HG02981 (cell line): ENCODE measurements at regions not wholly inside any gene's neighbourhood (a gene's known extent, or its start where the extent isn't known, plus 50 kb on each side); places are given as distances from the start of the nearest gene placed in this dataset.
"Not testable (repeated sequence)": the region's sequence is repeated elsewhere in the genome, so short reads cannot be mapped to it uniquely, and the experiment has no call there.

Experiments
- ATAC-seq: cut with Tn5 transposase; IDR thresholded peaks from one replicate; pipeline ENCODE4 v1.9.1; 2021; ENCODE audit warnings: mild to moderate bottlenecking, moderate library complexity; ENCODE audit not compliant: unreplicated experiment

DNA sequence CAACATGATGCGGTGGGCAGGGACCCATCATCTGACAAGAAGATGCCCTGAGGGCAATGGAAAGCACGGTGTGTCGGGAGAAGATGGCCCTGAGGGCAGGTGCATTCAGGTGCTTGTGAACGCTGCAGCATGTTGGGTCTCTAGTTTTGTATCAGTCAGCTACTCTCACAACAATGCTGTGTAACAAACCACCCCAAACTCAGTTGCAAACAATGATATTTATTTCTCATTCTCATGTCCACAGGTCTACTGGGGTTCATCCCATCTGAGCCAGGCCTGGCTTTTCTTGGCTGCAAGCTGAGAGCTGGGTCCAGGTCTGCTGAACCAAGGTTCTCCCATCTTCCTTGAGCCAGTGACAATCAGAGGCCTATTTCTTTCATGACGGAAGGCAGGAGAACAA lies 461.6 kb downstream of the PREX1 start:
- ATAC-seq, result no peak

DNA sequence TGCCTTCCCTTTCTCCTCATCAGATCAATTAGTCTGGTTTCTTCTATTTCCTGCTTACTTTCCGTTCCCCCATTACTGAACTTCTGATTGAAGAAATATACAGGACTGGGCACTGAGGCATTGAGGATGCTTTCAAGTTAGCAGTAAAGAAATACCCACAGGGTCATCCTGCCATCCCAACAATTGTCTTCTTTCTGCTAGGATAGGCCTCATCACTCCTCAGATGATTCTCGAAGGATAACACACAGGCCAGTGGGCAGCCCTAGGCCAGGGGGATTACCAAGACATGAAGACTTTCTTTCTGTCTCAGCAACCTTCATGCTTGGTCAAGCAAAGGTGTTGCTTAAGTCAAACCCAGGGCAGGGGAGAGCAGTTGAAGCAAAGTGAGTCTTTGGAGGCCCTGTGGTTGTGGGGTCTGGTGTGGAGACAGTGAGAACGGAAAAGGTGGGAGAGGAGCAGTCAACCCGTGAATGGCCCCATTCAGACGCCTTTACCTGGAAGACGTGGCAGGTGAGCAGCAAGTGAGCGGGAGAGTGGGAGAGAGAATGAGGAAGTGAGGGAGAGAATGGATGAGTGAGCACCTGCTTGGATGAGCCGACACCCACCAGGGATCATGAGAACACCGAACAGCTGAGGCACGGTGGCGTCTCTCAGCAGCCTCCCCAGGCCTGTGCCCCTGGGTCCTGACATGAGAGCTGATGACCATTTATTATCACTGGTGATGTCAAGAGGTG lies 462.9 kb downstream of the PREX1 start:
- ATAC-seq, result no peak

DNA sequence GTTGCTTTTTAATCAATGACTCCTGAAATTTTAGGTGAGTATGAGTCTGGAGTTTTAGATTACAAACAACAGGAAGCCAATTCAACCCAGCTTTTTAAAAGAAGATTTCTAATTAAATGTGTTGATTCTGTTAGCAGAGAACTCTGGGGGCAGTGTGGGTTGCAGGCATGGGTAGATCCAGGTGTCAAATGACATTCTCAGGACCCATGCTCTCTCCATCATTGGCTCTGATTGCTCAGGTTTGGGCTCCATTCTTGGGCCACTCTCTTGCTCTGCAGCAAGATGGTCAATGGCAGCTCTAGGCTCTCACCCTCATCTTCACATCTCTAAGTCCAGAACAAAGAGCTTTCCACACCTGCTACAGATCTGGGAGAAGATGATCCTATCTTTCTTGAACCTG lies 463.7 kb downstream of the PREX1 start:
- ATAC-seq, result no peak

DNA sequence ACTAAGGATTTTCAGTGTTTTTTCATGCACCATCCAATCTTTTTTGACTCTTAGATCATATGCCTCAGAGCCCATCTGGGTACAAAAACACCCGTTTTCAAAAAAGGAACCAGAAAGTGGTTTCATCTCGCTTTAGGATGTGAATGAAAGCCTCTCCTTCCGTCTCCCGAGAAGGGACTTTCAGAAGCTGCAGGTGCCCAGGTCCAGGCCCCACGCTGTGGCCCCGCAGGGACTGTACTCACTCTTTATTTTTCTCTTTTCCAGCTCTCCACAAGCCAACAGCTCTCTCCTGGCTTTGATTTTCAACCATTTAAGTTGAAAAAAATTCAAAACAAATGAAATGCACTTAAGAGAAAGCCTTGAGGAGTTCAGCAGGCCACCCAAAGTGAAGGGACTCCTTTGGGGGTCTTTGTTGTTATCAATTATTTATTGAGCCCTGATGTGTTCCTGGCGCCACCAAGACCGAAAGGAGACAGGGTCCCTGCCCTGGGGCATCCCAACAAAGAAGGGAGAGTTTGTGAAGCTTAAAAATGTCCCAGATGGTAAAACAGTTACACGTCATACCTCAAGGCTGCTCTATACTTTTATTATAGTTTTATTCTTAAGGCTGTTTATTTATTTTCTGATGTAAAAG lies 467.3 kb downstream of the PREX1 start:
- ATAC-seq, result no peak

DNA sequence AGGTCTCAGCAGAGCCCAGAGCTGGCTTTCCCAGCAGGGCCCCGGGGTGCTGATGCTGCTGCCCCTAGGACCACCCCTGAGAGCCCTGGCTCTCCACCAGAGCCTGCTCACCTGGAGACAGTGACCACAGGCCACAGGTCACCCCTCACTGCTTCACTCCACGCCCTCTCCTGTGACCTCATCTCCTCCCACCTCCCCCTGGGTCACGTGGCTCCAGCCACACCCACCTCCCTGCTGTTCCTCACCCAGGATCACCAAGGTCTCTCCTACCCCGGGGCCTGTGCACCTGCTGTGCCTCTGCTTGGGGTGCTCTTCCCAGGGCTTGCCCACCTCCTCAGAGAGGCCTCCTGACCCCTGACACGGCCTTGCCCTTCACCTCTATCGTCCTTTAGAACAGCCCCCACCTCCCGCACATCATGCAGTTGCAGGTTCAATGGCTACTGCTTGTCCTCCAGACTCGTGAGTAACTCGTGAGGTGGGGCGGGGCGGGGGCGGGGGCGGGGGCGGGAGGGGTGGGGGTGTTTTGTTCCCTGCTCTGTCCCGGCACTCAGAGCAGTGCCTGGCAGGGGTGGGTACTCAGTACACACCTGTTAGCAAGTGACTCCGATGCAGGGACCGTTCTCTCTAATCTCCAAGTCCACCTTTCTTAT lies 468.0 kb downstream of the PREX1 start:
- no peak for ATAC-seq

DNA sequence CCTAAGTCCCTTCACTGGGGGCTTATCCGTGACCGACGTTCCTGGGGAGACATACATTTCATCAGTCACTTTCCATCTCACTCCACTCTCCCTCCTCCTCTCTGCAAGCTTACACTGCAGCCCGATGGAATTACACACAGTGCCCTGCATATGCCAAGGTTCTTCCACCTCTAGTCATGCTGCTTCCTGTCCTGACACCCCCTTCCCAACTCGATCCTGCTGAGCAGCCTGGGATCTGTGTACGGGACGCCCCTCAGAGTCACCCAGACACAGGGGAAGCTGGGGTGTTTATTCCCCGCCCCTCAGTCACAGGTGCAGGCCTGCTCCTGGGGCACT lies 468.8 kb downstream of the PREX1 start:
- ATAC-seq, result not testable (repeated sequence)

DNA sequence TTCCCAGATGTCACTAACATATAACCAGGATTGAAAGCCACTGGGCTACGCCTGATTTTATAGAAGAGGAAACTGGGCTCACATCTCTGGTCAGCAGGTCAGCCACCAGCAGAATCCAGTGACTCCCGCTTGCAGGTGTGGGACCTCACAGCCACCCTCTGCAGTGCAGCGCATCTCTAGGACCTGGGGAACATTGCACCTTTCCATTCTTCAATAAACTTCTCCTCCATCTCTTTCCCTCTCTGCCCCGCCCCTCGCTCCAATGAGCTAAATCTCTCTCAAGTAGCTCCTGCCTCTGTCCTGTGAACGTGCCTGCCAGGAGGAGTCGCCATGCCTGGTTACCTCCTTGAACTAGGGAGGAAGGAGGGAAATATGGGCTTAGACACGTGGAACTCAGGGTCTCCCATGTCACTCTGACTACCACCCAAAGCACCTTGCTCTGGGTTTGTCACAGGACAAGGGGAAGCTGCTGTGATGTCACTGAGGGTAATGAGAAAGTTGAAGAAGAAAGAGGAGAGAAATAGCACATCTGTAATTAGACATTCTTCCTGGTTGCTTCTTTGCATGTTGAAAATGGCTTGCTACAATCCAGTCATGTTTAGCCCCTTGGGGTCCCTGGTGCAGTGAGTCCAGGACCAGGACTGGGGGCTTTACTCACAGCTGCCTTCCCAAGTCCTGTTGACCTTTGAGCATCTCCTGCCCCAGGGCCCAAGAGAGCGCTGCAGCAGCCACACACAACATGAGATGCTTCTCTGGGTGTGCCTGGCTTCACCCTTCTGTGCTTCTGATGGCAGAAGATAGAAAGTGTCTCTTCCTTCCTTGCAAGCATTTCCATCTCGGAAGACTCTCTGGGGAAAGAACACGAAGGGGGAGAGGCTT lies 469.4 kb downstream of the PREX1 start:
- no peak for ATAC-seq

DNA sequence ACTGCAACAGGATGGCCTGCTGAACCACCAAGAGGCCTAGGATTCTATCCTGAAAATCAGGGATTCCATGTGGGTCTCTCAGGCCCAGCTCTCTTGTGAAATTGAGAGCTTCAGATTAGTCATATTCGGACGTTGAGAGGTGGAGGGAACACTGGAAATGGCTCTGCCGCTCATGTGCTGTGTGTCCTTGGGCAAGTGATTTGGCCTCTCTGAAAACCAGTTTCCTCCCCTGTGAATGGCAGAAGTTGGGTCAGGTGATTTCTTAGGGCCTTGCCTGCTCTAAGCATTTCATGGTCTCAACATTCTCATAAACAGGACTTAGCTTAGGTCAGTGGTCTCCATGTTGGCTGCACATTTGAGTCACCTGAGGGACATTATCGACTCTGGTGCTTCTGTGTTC lies 470.1 kb downstream of the PREX1 start:
- no peak for ATAC-seq

DNA sequence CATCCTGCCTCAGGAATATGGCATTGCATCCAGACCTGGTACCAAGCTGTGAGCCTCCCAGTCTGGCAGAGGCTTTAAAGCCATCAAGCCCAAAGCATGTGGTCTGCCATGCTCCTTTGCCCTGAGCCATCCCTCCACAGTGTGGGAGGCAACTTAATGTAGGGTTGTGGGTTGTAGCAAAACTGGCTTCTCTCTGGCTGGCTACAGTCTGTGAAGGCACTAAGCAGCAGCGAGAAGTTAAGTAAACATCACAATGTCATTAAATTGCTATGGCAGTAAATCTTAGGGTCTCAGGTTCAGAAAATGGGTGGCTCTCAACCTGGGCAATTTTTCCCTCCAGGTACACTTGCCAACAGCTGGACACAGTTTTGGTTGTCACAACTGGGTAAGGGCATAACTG lies 472.9 kb downstream of the PREX1 start:
- ATAC-seq, result no peak

DNA sequence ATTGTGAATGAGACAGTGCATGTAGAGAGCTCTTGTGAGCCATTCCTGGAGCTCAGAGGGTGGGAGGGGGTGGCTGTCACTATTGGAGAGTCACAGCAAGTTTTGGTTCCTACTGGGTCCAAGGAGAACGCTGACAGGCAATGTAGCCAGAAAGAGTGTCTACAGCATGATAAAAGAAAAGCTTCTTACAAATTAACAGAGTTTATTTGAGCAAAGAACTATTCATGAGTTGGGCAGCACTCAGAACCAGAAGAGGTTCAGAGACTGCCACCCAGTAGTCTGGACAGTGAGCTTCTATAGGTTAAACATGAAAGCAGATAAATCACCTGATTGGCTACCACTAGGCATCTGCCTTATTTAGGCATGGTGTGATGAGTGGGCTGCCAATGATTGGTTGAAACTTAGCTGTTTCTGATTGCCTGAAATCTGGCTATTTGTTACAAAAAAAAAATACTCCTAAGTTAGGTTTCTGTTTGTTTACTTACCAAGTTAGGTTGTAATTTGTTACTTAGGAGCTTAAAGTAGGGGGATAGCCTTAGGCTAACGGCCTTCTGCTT lies 473.4 kb downstream of the PREX1 start:
- no peak for ATAC-seq

DNA sequence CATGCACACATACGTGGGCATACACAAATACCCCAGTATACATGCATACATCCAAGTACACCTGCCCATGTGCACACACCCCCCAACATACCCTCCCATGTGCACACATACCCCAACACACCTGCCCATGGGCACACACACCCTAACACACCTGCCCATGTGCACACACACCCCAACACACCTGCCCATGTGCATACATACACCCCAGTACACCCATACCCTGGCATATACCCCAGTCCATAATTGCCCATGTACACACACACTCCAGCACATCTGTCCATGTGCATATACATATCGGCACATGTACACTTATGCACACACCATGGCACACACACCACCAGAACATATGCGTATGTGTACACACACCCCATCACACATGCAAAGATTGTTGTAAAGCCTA lies 475.2 kb downstream of the PREX1 start:
- ATAC-seq, result no peak

DNA sequence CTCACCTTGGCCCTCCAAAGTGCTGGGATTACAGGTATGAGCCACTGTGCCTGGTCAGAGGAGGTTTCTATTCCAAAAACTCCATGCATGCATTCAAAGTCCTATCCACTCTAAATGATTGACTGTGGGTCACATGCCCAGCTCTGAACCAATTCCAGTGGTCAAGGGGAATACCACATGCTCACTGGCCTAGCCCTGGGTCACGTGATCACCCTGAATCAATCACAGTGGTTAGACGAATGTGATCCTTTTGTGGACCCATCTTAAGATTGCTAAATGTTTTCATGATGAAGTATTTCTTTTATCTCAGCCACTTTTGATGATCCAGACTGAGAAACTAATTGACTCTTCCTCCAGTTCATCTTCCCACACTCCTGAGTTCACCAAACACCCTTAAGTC lies 475.8 kb downstream of the PREX1 start:
- no peak for ATAC-seq

DNA sequence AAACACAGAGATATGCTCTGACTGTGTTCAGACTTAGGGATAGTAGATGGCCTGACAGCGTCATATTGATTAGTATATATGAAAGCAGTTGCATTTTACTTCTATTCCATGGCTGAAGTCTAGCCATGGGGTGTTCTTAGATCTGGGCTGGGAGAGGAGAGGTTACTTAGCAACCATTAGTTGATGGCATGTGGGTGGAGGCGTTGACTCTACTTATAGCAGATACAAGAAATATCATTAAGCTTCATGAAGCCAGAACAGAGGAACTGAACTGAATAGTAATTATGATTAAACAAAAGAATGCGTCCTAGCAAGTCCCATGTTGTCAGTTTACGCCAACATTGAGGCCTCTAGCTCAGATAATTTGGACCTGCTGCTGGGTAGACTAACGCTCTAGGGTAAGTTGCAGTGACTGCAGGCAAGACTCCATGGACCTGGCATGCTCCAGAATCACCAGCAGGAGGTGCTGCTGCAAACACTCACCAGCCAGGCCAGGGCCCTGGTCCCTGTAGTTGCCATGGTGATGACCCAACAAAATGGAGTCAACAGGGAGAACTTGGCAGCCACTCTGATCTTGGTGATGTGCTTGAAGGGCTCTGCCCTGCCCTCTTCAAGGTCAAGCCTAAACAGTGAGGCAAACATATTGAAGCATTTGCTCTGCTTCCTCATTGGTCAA lies 477.3 kb downstream of the PREX1 start:
- ATAC-seq, result no peak

DNA sequence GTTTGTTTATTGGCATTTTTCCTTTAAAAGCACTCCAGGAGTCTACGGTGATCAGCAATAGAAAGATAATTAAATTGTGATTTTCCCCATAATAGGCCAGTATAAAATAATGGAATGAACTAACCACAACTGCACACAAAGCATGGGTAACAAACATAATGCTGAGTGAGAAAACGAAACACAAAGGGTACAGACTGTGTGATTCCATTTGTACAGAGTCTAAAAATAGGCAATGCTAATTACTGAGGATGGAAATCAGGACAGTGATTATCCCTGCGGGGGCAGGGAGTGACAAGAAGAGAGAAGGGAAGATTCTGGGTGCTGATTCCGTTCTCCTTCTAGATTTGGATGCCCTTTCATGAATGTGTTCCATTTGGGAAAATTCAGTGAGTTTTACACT lies 478.1 kb downstream of the PREX1 start:
- no peak for ATAC-seq

DNA sequence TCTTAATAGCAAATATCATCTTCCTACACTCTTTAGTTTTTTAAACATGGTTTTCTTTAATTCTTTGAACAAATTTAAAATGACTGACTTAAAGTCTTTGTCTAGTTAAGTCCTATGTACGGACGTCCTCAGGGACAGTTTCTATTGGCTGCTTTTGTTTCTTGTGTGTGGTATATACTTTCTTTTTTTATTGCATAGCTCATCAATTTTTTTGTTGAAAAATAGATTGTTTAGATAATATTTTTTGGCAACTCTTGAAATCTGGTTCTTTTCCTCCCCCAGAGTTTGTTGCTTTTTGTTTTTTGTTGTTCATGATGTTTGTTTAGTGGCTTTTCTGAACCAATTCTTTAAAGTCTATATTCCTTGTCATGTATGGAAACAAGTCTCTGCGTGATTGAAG lies 479.8 kb downstream of the PREX1 start:
- ATAC-seq, result no peak

DNA sequence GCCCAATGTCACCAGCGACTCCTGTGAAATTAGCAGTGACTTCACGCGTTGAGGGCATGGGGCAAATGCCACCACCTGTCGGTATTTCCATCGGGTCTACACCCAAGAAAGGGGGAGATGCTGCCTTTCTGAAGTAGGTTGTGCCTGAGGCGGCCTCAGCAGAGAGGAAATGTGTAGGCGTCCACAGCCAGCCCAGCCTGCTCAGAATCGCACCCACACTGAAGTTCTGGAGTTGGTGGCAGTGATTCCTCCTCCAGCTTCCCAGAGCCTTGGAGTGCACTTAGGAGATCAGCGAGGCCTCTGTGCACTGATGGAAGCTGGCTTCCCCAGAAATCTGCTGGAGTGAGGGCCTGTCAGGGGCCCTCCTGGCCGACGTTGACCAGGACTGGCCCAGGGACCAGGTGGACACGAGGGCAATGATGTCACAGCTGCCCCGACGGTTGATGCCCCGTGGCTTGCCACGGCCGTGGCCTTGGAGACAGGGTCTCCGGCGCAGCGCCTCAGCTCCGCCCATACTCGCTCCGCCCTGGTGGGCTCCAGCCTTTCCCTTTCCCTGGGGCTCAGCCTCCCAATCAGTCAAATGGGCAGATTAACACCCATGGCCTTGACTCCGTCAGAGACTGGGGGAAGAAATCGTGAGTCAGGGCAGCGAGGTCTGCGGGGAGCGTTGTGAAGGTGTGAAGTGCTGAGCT lies 484.8 kb downstream of the PREX1 start:
- ATAC-seq, result no peak

DNA sequence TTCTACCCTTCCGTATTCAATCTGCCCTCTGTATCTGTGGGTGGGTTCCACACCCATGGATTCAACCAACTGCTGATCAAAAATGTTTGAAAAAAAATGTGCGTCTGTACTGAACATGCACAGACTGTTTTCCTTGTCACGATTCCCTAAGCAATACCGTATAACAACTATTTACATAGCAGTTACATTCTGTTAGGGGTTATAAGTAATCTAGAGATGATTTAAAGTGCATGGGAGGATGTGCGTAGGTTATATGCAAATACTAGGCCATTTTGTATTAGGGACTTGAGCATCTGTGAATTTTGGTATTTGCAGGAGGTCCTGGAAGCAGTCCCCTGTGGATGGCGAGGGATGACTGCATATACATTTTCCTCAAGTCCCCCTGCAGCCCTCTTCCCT lies 486.9 kb downstream of the PREX1 start:
- no peak for ATAC-seq

DNA sequence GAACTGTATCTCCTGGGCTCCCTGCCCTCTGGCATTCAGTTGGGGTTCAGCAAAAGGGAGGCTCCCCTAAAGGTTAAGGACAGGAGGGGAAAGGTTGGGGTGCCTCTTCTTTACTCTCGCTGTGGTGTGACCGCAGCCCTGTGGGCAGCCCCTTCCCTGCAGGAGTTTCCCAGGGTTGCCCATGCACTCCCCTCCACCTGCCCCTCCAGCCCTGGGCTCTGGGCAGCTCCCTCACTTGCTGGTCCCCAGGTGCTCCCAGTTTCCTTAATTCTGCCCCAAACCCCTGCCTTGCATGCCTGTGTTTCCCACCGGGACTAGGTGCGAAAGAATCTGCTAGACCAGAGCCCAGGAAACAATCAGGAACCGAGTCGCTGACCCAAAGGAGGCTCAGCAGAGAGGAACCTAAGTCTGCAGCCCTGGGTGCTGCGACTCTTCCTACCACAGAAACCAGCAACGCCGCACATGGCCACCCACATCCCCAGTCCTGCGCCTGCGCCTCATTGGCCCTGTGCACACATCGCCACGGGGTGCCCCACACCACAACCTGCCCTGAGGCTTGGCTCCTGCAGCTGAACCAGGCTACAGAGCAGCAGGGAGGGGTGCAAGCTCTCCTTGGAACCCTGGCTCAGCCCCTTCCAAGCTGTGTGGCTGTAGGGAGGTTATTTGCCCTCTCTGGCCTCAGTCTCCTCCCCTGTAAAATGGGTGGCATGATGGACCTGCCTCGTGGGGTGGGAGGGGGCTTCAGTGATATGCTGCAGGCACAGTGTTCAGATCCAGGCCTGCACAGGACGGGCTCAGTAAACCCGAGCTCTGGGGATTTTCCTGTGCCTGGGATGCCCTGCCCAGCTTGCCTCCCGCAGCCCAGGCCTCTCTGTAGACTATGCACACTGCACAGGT lies 487.6 kb downstream of the PREX1 start:
- no peak for ATAC-seq
